HT-29 (cell line): ENCODE measurements at regions not wholly inside any gene's neighbourhood (a gene's known extent, or its start where the extent isn't known, plus 50 kb on each side); places are given as distances from the start of the nearest gene placed in this dataset.
"Not testable (repeated sequence)": the region's sequence is repeated elsewhere in the genome, so short reads cannot be mapped to it uniquely, and the experiment has no call there.

ENCODE experiments used
- DNase-seq: peaks from one replicate; pipeline ENCODE4 v3.0.0-alpha.2; 2015; ENCODE audit warnings: low spot score

GRCh38 chr10:28444031-28444430 lies 88.9 kb upstream of the WAC start:
- DNase-seq, result no peak

GRCh38 chr10:28445516-28445915 lies 87.4 kb upstream of the WAC start:
- DNase-seq, result no peak

- DNase-seq, result no peak
Observed at GRCh38 chr10:28449382-28449781, 83.5 kb upstream of the WAC start.

- DNase-seq, result no peak
Observed at GRCh38 chr10:28449926-28450325, 83.0 kb upstream of the WAC start.

- no peak for DNase-seq
Observed at GRCh38 chr10:28453926-28454325, 79.0 kb upstream of the WAC start.

GRCh38 chr10:28457110-28457509 lies 75.8 kb upstream of the WAC start:
- DNase-seq, result no peak

- not testable (repeated sequence) for DNase-seq
Observed at GRCh38 chr10:28457873-28458272, 75.0 kb upstream of the WAC start.

- no peak for DNase-seq
Observed at GRCh38 chr10:28459453-28460144, 73.3 kb upstream of the WAC start.

- DNase-seq, result no peak
Observed at GRCh38 chr10:28463141-28463540, 69.8 kb upstream of the WAC start.

- no peak for DNase-seq
Observed at GRCh38 chr10:28463676-28464395, 69.1 kb upstream of the WAC start.

GRCh38 chr10:28467615-28468014 lies 65.3 kb upstream of the WAC start:
- no peak for DNase-seq

- DNase-seq, result no peak
Observed at GRCh38 chr10:28468707-28469483, 64.0 kb upstream of the WAC start.

GRCh38 chr10:28470873-28471651 lies 61.9 kb upstream of the WAC start:
- no peak for DNase-seq

GRCh38 chr10:28471652-28472050 lies 61.3 kb upstream of the WAC start:
- DNase-seq, result no peak

GRCh38 chr10:28478646-28479045 lies 54.3 kb upstream of the WAC start:
- no peak for DNase-seq

- no peak for DNase-seq
Observed at GRCh38 chr10:28479425-28479865, 53.5 kb upstream of the WAC start.

- DNase-seq, result no peak
Observed at GRCh38 chr10:28479927-28480627, 52.8 kb upstream of the WAC start.

- DNase-seq, result no peak
Observed at GRCh38 chr10:28480628-28480965, 52.3 kb upstream of the WAC start.

GRCh38 chr10:28481346-28481745 lies 51.6 kb upstream of the WAC start:
- not testable (repeated sequence) for DNase-seq

- no peak for DNase-seq
Observed at GRCh38 chr10:28481968-28482367, 51.0 kb upstream of the WAC start.
